ENCODE measurements at regions not wholly inside any gene's neighbourhood (a gene's known extent, or its start where the extent isn't known, plus 50 kb on each side); places are given as distances from the start of the nearest gene placed in this dataset.

DNA sequence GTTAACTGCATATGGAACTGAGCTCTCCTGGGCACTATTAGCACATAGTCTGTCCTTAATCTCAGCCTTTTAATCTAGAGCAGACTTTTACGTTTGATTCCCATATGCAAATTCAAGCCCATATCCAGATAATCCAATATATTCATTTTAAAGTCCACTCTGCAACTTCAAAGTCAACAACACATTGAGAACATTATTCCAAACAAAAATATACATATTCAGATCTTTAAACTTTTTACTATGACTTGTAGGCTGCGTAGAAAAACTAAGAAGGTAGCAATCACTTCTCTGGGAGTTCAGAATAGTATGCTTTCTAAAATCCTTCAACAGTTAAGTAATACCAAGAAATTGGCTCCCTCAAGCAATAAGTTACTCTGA lies 499.4 kb downstream of the SPATA31D1 start:
- Histone ChIP-seq H3K9ac (ENCODE audit: extremely low read depth, low read length, poor library complexity, severe bottlenecking) (no peak overlapping the region), H3K27ac (ENCODE audit: low read depth, low read length) (no peak overlapping the region), H3K4me1 (ENCODE audit: control insufficient read depth, insufficient read depth, low read length) (no peaks in the 10 kb centered on the region), H3K4me3 (ENCODE audit: low read length) (no peak overlapping the region), H3K36me3 (ENCODE audit: control insufficient read depth, insufficient read depth, low read length) (no peaks in the 10 kb centered on the region), H3K9me3 (ENCODE audit: control insufficient read depth, low read length) (no peaks in the 10 kb centered on the region), H3K27me3 (ENCODE audit: control insufficient read depth, insufficient read depth, low read length, poor library complexity, severe bottlenecking) (no peaks in the 10 kb centered on the region)
- H3K9me3 Mint-ChIP-seq: no peaks in the 10 kb centered on the region
- H3K27me3 Mint-ChIP-seq (ENCODE audit: insufficient read depth): peaks cover 15% of the 10 kb centered on the region
- no peak overlapping the region for H3K4me3 Mint-ChIP-seq
- H3K36me3 Mint-ChIP-seq (ENCODE audit: low read depth): no peaks in the 10 kb centered on the region
- DNase-seq: no peak
- H3K27ac Mint-ChIP-seq: no peak overlapping the region
- no peak for TF ChIP-seq CTCF (conservative IDR thresholded peaks at IDR 0.05)
- WGBS, 2 experiments (ENCODE audit: insufficient coverage in 1 of 2, insufficient read length in 1 of 2): 89 to 94% methylated on average over 1 to 2 of the region's 2 CpGs
- peaks cover 11% of the 10 kb centered on the region for H3K4me1 Mint-ChIP-seq

GRCh38 chr9:82488313-82489200 lies 500.0 kb downstream of the SPATA31D1 start:
- Histone ChIP-seq H3K4me3 (ENCODE audit: low read length) (no peak overlapping the region), H3K9ac (ENCODE audit: extremely low read depth, low read length, poor library complexity, severe bottlenecking) (no peak overlapping the region), H3K9me3 (ENCODE audit: control insufficient read depth, low read length) (no peaks in the 10 kb centered on the region), H3K27ac (ENCODE audit: low read depth, low read length) (peak overlapping the region; percentile 85), H3K36me3 (ENCODE audit: control insufficient read depth, insufficient read depth, low read length) (no peaks in the 10 kb centered on the region), H3K4me1 (ENCODE audit: control insufficient read depth, insufficient read depth, low read length) (no peaks in the 10 kb centered on the region), H3K27me3 (ENCODE audit: control insufficient read depth, insufficient read depth, low read length, poor library complexity, severe bottlenecking) (no peaks in the 10 kb centered on the region)
- 85 to 91% methylated on average over 7 to 8 of the region's 8 CpGs for WGBS, 2 experiments (ENCODE audit: insufficient coverage in 1 of 2, insufficient read length in 1 of 2)
- DNase-seq: no peak
- H3K4me1 Mint-ChIP-seq: peaks cover 11% of the 10 kb centered on the region
- H3K27ac Mint-ChIP-seq: no peak overlapping the region
- H3K27me3 Mint-ChIP-seq (ENCODE audit: insufficient read depth): peaks cover 13% of the 10 kb centered on the region
- H3K36me3 Mint-ChIP-seq (ENCODE audit: low read depth): no peaks in the 10 kb centered on the region
- no peak overlapping the region for H3K4me3 Mint-ChIP-seq
- TF ChIP-seq CTCF (conservative IDR thresholded peaks at IDR 0.05): no peak
- no peaks in the 10 kb centered on the region for H3K9me3 Mint-ChIP-seq

DNA sequence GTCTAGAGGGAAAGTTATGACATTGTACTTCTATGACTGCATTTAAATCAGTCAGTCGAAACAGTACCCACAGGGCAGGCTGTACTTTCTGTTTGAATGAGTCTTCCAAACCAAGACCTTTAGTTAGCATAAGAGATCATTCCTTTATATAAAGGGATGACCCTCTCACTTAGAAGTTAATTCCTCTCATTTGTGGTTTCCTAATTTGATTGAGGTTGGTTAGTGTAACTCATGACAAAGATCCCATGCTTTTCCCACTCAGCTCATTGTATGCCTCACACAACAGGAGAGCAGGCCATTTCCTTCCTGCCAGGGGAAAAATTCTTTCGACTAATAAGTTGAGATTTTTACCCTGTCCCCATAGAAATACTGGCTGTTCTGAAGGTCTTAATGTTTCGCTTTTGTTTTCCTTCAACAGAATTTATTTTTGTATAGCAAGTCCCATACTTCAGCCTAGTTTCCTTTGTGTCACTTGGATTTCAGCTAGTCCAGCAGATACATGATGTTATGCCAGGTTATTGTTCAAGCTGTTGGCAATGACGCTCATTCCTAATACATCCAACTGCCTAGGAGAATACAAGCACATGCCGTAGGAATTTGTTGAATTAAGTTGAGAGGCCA lies 500.7 kb downstream of the SPATA31D1 start:
- peaks cover 6% of the 10 kb centered on the region for H3K27me3 Mint-ChIP-seq (ENCODE audit: insufficient read depth)
- Histone ChIP-seq H3K27me3 (ENCODE audit: control insufficient read depth, insufficient read depth, low read length, poor library complexity, severe bottlenecking) (no peaks in the 10 kb centered on the region), H3K4me1 (ENCODE audit: control insufficient read depth, insufficient read depth, low read length) (no peaks in the 10 kb centered on the region), H3K9me3 (ENCODE audit: control insufficient read depth, low read length) (no peaks in the 10 kb centered on the region), H3K27ac (ENCODE audit: low read depth, low read length) (peak overlapping the region; percentile 85), H3K36me3 (ENCODE audit: control insufficient read depth, insufficient read depth, low read length) (no peaks in the 10 kb centered on the region), H3K9ac (ENCODE audit: extremely low read depth, low read length, poor library complexity, severe bottlenecking) (no peak overlapping the region), H3K4me3 (ENCODE audit: low read length) (no peak overlapping the region)
- 57 to 96% methylated on average over 1 to 5 of the region's 5 CpGs for WGBS, 2 experiments (ENCODE audit: insufficient coverage in 1 of 2, insufficient read length in 1 of 2)
- H3K4me3 Mint-ChIP-seq: no peak overlapping the region
- no peaks in the 10 kb centered on the region for H3K36me3 Mint-ChIP-seq (ENCODE audit: low read depth)
- H3K27ac Mint-ChIP-seq: no peak overlapping the region
- H3K9me3 Mint-ChIP-seq: no peaks in the 10 kb centered on the region
- no peak for TF ChIP-seq CTCF (conservative IDR thresholded peaks at IDR 0.05)
- H3K4me1 Mint-ChIP-seq: peaks cover 11% of the 10 kb centered on the region
- no peak for DNase-seq
